ES-I3 (cell line): ENCODE measurements at regions not wholly inside any gene's neighbourhood (a gene's known extent, or its start where the extent isn't known, plus 50 kb on each side); places are given as distances from the start of the nearest gene placed in this dataset.

ENCODE experiments used
- H3K36me3 ChIP-seq: 2 replicates; pipeline ENCODE4 v1.6.1; 2013; ENCODE audit warnings: mild to moderate bottlenecking, low read length, control low read depth, moderate library complexity; ENCODE audit not compliant: insufficient read depth
- H3K4me1 ChIP-seq: 2 replicates; pipeline ENCODE4 v1.6.1; 2013; ENCODE audit warnings: mild to moderate bottlenecking, control low read depth, low read length; ENCODE audit not compliant: insufficient read depth
- H3K9ac ChIP-seq: 2 replicates; pipeline ENCODE4 v1.6.1; 2013; ENCODE audit warnings: low read depth, mild to moderate bottlenecking, low read length, moderate library complexity
- H3K9me3 ChIP-seq: 2 replicates; pipeline ENCODE4 v1.6.1; 2013; ENCODE audit warnings: mild to moderate bottlenecking, low read length, moderate library complexity; ENCODE audit not compliant: control insufficient read depth, insufficient read depth

- Histone ChIP-seq H3K36me3 (no peaks in the 10 kb centered on the region), H3K9me3 (no peaks in the 10 kb centered on the region), H3K9ac (no peak overlapping the region), H3K4me1 (no peaks in the 10 kb centered on the region)
Observed at GRCh38 chr14:26855077-26855753, 257.4 kb upstream of the NOVA1 start.

GRCh38 chr14:26856876-26857518 is 259.2 kb upstream of the NOVA1 start:
- no peaks in the 10 kb centered on the region for H3K36me3 ChIP-seq
- no peak overlapping the region for H3K9ac ChIP-seq
- H3K4me1 ChIP-seq, result no peaks in the 10 kb centered on the region
- no peaks in the 10 kb centered on the region for H3K9me3 ChIP-seq

- no peak overlapping the region for H3K9ac ChIP-seq
- H3K4me1 ChIP-seq, result no peaks in the 10 kb centered on the region
- no peaks in the 10 kb centered on the region for H3K36me3 ChIP-seq
- H3K9me3 ChIP-seq, result no peaks in the 10 kb centered on the region
Observed at GRCh38 chr14:26859483-26859882, 261.6 kb upstream of the NOVA1 start.

GRCh38 chr14:26860111-26860510 is 262.3 kb upstream of the NOVA1 start:
- no peaks in the 10 kb centered on the region for H3K9me3 ChIP-seq
- no peak overlapping the region for H3K9ac ChIP-seq
- H3K4me1 ChIP-seq, result no peaks in the 10 kb centered on the region
- H3K36me3 ChIP-seq, result no peaks in the 10 kb centered on the region

- no peaks in the 10 kb centered on the region for H3K36me3 ChIP-seq
- no peaks in the 10 kb centered on the region for H3K4me1 ChIP-seq
- no peaks in the 10 kb centered on the region for H3K9me3 ChIP-seq
- H3K9ac ChIP-seq, result no peak overlapping the region
Observed at GRCh38 chr14:26863736-26864135, 265.9 kb upstream of the NOVA1 start.

GRCh38 chr14:26866721-26867120 is 268.9 kb upstream of the NOVA1 start:
- Histone ChIP-seq H3K9me3 (no peaks in the 10 kb centered on the region), H3K9ac (no peak overlapping the region), H3K36me3 (no peaks in the 10 kb centered on the region), H3K4me1 (peaks cover 8% of the 10 kb centered on the region; the same call in 1 of the 2 replicates)

- peaks cover 13% of the 10 kb centered on the region; the same call in 1 of the 2 replicates for H3K4me1 ChIP-seq
- H3K9me3 ChIP-seq, result no peaks in the 10 kb centered on the region
- no peaks in the 10 kb centered on the region for H3K36me3 ChIP-seq
- no peak overlapping the region for H3K9ac ChIP-seq
Observed at GRCh38 chr14:26867171-26867757, 269.4 kb upstream of the NOVA1 start.

GRCh38 chr14:26870096-26870495 is 272.3 kb upstream of the NOVA1 start:
- no peaks in the 10 kb centered on the region for H3K36me3 ChIP-seq
- no peaks in the 10 kb centered on the region for H3K9me3 ChIP-seq
- peaks cover 20% of the 10 kb centered on the region for H3K4me1 ChIP-seq
- H3K9ac ChIP-seq, result no peak overlapping the region

GRCh38 chr14:26870722-26871617 is 273.1 kb upstream of the NOVA1 start:
- peaks cover 20% of the 10 kb centered on the region for H3K4me1 ChIP-seq
- H3K9me3 ChIP-seq, result no peaks in the 10 kb centered on the region
- no peaks in the 10 kb centered on the region for H3K36me3 ChIP-seq
- H3K9ac ChIP-seq, result no peak overlapping the region

- H3K4me1 ChIP-seq, result peaks cover 20% of the 10 kb centered on the region
- H3K9ac ChIP-seq, result no peak overlapping the region
- no peaks in the 10 kb centered on the region for H3K36me3 ChIP-seq
- H3K9me3 ChIP-seq, result no peaks in the 10 kb centered on the region
Observed at GRCh38 chr14:26872515-26873361, 274.9 kb upstream of the NOVA1 start.

- Histone ChIP-seq H3K36me3 (no peaks in the 10 kb centered on the region), H3K4me1 (peaks cover 20% of the 10 kb centered on the region), H3K9ac (no peak overlapping the region), H3K9me3 (no peaks in the 10 kb centered on the region)
Observed at GRCh38 chr14:26873362-26873960, 275.6 kb upstream of the NOVA1 start.

GRCh38 chr14:26887847-26888246 is 290.0 kb upstream of the NOVA1 start:
- H3K9ac ChIP-seq, result no peak overlapping the region
- H3K9me3 ChIP-seq, result no peaks in the 10 kb centered on the region
- no peaks in the 10 kb centered on the region for H3K36me3 ChIP-seq
- H3K4me1 ChIP-seq, result no peaks in the 10 kb centered on the region

GRCh38 chr14:26888592-26888991 is 290.8 kb upstream of the NOVA1 start:
- H3K9ac ChIP-seq, result no peak overlapping the region
- no peaks in the 10 kb centered on the region for H3K9me3 ChIP-seq

More at GRCh38 chr14:26888592-26888991, 290.8 kb upstream of the NOVA1 start:
- Histone ChIP-seq H3K4me1 (no peaks in the 10 kb centered on the region), H3K36me3 (no peaks in the 10 kb centered on the region)
